Mesothelial cell of epicardium (in vitro differentiated cells): ENCODE measurements at regions not wholly inside any gene's neighbourhood (a gene's known extent, or its start where the extent isn't known, plus 50 kb on each side); places are given as distances from the start of the nearest gene placed in this dataset.

ENCODE experiments used
- DNase-seq, 2 experiments: peaks; one replicate each; pipeline ENCODE4 v3.0.0; 2021; ENCODE audit warnings: low spot score in 2 of 2; ENCODE audit not compliant: unreplicated experiment in 2 of 2
- H3K27ac Mint-ChIP-seq: 2 replicates; pipeline ENCODE4 v1.8.0; 2021; ENCODE audit warnings: mixed read lengths
- H3K27me3 Mint-ChIP-seq: 2 replicates; pipeline ENCODE4 v1.8.0; 2021; ENCODE audit warnings: low read depth, mixed read lengths
- H3K36me3 Mint-ChIP-seq: 2 replicates; pipeline ENCODE4 v1.8.0; 2021; ENCODE audit warnings: mixed read lengths
- H3K4me1 Mint-ChIP-seq: 2 replicates; pipeline ENCODE4 v1.8.0; 2021; ENCODE audit warnings: mixed read lengths
- H3K4me3 Mint-ChIP-seq: 2 replicates; pipeline ENCODE4 v1.8.0; 2021; ENCODE audit warnings: mild to moderate bottlenecking, moderate library complexity, mixed read lengths
- H3K9me3 Mint-ChIP-seq: 2 replicates; pipeline ENCODE4 v1.8.0; 2021; ENCODE audit warnings: mixed read lengths
- CTCF ChIP-seq: fragments of 200-600 bp; sonication (generic); IDR thresholded peaks from one replicate; pipeline ENCODE4 v1.5.0; 2021; ENCODE audit warnings: antibody characterized with exemption; ENCODE audit not compliant: unreplicated experiment

- no peak for TF ChIP-seq CTCF
- Mint-ChIP-seq H3K9me3 (peaks cover 14% of the 10 kb centered on the region), H3K4me3 (no peak overlapping the region), H3K27me3 (peaks cover 14% of the 10 kb centered on the region), H3K4me1 (peaks cover 6% of the 10 kb centered on the region), H3K36me3 (no peaks in the 10 kb centered on the region), H3K27ac (no peak overlapping the region)
- DNase-seq: no peak
Observed at GRCh38 chr12:107353312-107353711, 260.0 kb upstream of the CRY1 start.

- Mint-ChIP-seq H3K27me3 (peaks cover 17% of the 10 kb centered on the region), H3K4me1 (no peaks in the 10 kb centered on the region), H3K9me3 (peaks cover 14% of the 10 kb centered on the region), H3K4me3 (no peak overlapping the region), H3K27ac (no peak overlapping the region), H3K36me3 (no peaks in the 10 kb centered on the region)
- no peak for DNase-seq
- TF ChIP-seq CTCF: no peak
Observed at GRCh38 chr12:107355004-107355565, 261.7 kb upstream of the CRY1 start.

GRCh38 chr12:107355612-107356011 lies 262.3 kb upstream of the CRY1 start:
- Mint-ChIP-seq H3K27ac (no peak overlapping the region), H3K4me1 (no peaks in the 10 kb centered on the region), H3K36me3 (no peaks in the 10 kb centered on the region), H3K27me3 (peaks cover 18% of the 10 kb centered on the region), H3K9me3 (peaks cover 14% of the 10 kb centered on the region), H3K4me3 (no peak overlapping the region)
- no peak for DNase-seq
- TF ChIP-seq CTCF: no peak

- H3K9me3 Mint-ChIP-seq: peaks cover 14% of the 10 kb centered on the region
- no peaks in the 10 kb centered on the region for H3K4me1 Mint-ChIP-seq
- H3K4me3 Mint-ChIP-seq: no peak overlapping the region
- no peak for DNase-seq
- TF ChIP-seq CTCF: no peak
- no peak overlapping the region for H3K27ac Mint-ChIP-seq
- no peaks in the 10 kb centered on the region for H3K36me3 Mint-ChIP-seq
- peaks cover 18% of the 10 kb centered on the region for H3K27me3 Mint-ChIP-seq
Observed at GRCh38 chr12:107356266-107356936, 263.1 kb upstream of the CRY1 start.

GRCh38 chr12:107356937-107357295 lies 263.6 kb upstream of the CRY1 start:
- TF ChIP-seq CTCF: no peak
- Mint-ChIP-seq H3K9me3 (peaks cover 14% of the 10 kb centered on the region), H3K27me3 (peaks cover 18% of the 10 kb centered on the region), H3K4me1 (no peaks in the 10 kb centered on the region), H3K36me3 (no peaks in the 10 kb centered on the region), H3K4me3 (no peak overlapping the region), H3K27ac (no peak overlapping the region)
- no peak for DNase-seq
